ENCODE measurements at regions not wholly inside any gene's neighbourhood (a gene's known extent, or its start where the extent isn't known, plus 50 kb on each side); places are given as distances from the start of the nearest gene placed in this dataset.

DNA sequence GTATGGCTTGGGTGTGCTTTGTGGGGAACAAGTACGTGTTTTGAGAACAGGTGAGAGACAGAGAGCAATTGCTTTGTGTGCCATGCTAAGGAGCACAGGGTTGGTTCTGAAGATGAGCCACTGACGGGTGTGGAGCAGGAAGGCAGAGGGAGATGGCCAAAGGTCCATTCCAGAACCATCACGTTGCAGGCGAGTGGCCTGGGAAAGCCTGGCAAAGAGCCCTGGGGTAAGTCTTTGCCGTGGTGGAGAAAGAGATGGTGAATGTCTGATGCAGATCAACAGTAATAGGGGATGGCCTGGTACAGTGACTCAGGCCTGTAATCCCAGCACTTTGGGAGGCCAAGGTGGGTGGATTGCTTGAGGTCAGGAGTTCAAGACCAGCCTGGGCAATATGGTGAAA lies 93.5 kb upstream of the ZNF521 start:
- H4K20me1 ChIP-seq (ENCODE audit: insufficient read depth, low read length): no peaks in the 10 kb centered on the region
- no peak overlapping the region for H2AFZ ChIP-seq (replicated peaks; ENCODE audit: low read length, poor library complexity)
- in situ Hi-C loops (cut with MboI; ENCODE audit: low sequenced_read_pairs) (no loop called here), intact Hi-C loops (cut with micrococcal nuclease) (no loop called here), dilution Hi-C loops (cut with HindIII; ENCODE audit: low sequenced_read_pairs, unreplicated experiment) (no loop called here)
- no peak overlapping the region for H4K8ac ChIP-seq (ENCODE audit: low read depth in 2 of 2, low read length in 2 of 2)
- BruUV-seq (replicated peaks): no TSS peak
- H2AK9ac ChIP-seq (replicated peaks; ENCODE audit: low read depth, low read length, poor library complexity): no peak overlapping the region
- no peak overlapping the region for H2AK5ac ChIP-seq (ENCODE audit: low read depth, low read length)
- no peak overlapping the region for H4K91ac ChIP-seq (ENCODE audit: insufficient read depth, low read depth, low read length)
- no peak overlapping the region for H3K18ac ChIP-seq (ENCODE audit: low read depth, low read length)
- DNase-seq (no peak), ATAC-seq (ENCODE audit: low read depth) (no peak)
- ChIA-PET CTCF (no interaction called here), POLR2A (ENCODE audit: unreplicated experiment) (no interaction called here)
- WGBS, 2 experiments (ENCODE audit: extremely low coverage in 2 of 2, insufficient read length in 1 of 2): 80% methylated on average over 2 of the region's 5 CpGs; no CpG with 5 or more reads in 1 of the 2 experiments
- H3K9me3 ChIP-seq (ENCODE audit: control insufficient read depth, insufficient read depth, low read length): no peaks in the 10 kb centered on the region
- no peak overlapping the region for H3K14ac ChIP-seq (replicated peaks; ENCODE audit: low read depth, low read length)
- H3K9me1 ChIP-seq (ENCODE audit: insufficient read depth, low read length): no peaks in the 10 kb centered on the region
- H3K79me1 ChIP-seq (ENCODE audit: low read depth in 1 of 2, low read length in 2 of 2): no peaks in the 10 kb centered on the region
- no peaks in the 10 kb centered on the region for H3K27me3 ChIP-seq (ENCODE audit: control insufficient read depth, insufficient read depth, low read length)
- no peak overlapping the region for H3K27ac ChIP-seq (ENCODE audit: insufficient read depth, low read length)
- no peak overlapping the region for H3K9ac ChIP-seq (ENCODE audit: low read depth, low read length)
- H3K4me3 ChIP-seq (ENCODE audit: insufficient read depth, low read depth, low read length): no peak overlapping the region
- H3K4me2 ChIP-seq (ENCODE audit: low read depth, low read length): no peak overlapping the region
- H3K36me3 ChIP-seq (ENCODE audit: control insufficient read depth, insufficient read depth, low read length): no peaks in the 10 kb centered on the region
- H3K4ac ChIP-seq (ENCODE audit: low read depth, low read length): no peak overlapping the region
- H2BK120ac ChIP-seq (ENCODE audit: low read depth, low read length): no peak overlapping the region
- no peaks in the 10 kb centered on the region for H3K4me1 ChIP-seq (ENCODE audit: control insufficient read depth, insufficient read depth, low read length)
- TF ChIP-seq, protein P1, sequence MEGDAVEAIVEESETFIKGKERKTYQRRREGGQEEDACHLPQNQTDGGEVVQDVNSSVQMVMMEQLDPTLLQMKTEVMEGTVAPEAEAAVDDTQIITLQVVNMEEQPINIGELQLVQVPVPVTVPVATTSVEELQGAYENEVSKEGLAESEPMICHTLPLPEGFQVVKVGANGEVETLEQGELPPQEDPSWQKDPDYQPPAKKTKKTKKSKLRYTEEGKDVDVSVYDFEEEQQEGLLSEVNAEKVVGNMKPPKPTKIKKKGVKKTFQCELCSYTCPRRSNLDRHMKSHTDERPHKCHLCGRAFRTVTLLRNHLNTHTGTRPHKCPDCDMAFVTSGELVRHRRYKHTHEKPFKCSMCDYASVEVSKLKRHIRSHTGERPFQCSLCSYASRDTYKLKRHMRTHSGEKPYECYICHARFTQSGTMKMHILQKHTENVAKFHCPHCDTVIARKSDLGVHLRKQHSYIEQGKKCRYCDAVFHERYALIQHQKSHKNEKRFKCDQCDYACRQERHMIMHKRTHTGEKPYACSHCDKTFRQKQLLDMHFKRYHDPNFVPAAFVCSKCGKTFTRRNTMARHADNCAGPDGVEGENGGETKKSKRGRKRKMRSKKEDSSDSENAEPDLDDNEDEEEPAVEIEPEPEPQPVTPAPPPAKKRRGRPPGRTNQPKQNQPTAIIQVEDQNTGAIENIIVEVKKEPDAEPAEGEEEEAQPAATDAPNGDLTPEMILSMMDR (conservative IDR thresholded peaks at IDR 0.05; ENCODE audit: low read depth, low read length): no peak
- TF ChIP-seq USF2 (IDR thresholded peaks at IDR 0.05; ENCODE audit: low read depth, low read length) (no peak), MXI1 (IDR thresholded peaks at IDR 0.05; ENCODE audit: borderline replicate concordance, low read depth, low read length) (no peak), SMC3 (IDR thresholded peaks at IDR 0.05; ENCODE audit: low read depth, low read length) (no peak), MAZ (IDR thresholded peaks at IDR 0.05; ENCODE audit: borderline replicate concordance, low read depth, low read length) (no peak), CEBPB (IDR thresholded peaks at IDR 0.05; ENCODE audit: low read depth, low read length) (no peak), RAD21 (IDR thresholded peaks at IDR 0.05; ENCODE audit: low read length) (no peak), CHD1 (IDR thresholded peaks at IDR 0.05; ENCODE audit: low read depth, low read length) (no peak), RFX5 (IDR thresholded peaks at IDR 0.05; ENCODE audit: low read depth, low read length) (no peak), BHLHE40 (IDR thresholded peaks at IDR 0.05; ENCODE audit: low read depth, low read length) (no peak), POLR2A (IDR thresholded peaks at IDR 0.05; ENCODE audit: low read depth, low read length) (no peak), NFE2L2 (IDR thresholded peaks at IDR 0.05; ENCODE audit: low read depth, low read length) (no peak), RCOR1 (IDR thresholded peaks at IDR 0.05; ENCODE audit: insufficient replicate concordance, low read length) (no peak)
- TF ChIP-seq, protein P2, sequence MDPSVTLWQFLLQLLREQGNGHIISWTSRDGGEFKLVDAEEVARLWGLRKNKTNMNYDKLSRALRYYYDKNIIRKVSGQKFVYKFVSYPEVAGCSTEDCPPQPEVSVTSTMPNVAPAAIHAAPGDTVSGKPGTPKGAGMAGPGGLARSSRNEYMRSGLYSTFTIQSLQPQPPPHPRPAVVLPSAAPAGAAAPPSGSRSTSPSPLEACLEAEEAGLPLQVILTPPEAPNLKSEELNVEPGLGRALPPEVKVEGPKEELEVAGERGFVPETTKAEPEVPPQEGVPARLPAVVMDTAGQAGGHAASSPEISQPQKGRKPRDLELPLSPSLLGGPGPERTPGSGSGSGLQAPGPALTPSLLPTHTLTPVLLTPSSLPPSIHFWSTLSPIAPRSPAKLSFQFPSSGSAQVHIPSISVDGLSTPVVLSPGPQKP (IDR thresholded peaks at IDR 0.05; ENCODE audit: borderline replicate concordance, low read depth, low read length): no peak
- no peak overlapping the region for H3K23ac ChIP-seq (ENCODE audit: low read depth, low read length)
- H2BK5ac ChIP-seq (ENCODE audit: low read depth, low read length, poor library complexity, severe bottlenecking): no peak overlapping the region
- H2BK20ac ChIP-seq (ENCODE audit: low read depth, low read length): no peak overlapping the region
- no peak overlapping the region for H2BK15ac ChIP-seq (ENCODE audit: low read depth, low read length)
- H3K56ac ChIP-seq (ENCODE audit: extremely low read depth, insufficient read depth, low read length): no peak overlapping the region
- no peak overlapping the region for H4K5ac ChIP-seq (ENCODE audit: low read depth, low read length)

Measured in IMR-90 (cell line).